Keratinocyte (primary cell): ENCODE measurements at regions not wholly inside any gene's neighbourhood (a gene's known extent, or its start where the extent isn't known, plus 50 kb on each side); places are given as distances from the start of the nearest gene placed in this dataset.

Source experiments
- DNase-seq: peaks from one replicate; pipeline ENCODE4 v3.0.0-alpha.2; 2011; ENCODE audit warnings: low read depth, missing footprints, low spot score
- FAIRE-seq: peaks from 2 replicates; lab custom pipeline; 2011; peaks lifted over from hg19 to GRCh38; lab: Jason Lieb, UNC
- H2AFZ ChIP-seq: 2 replicates; pipeline ENCODE4 v1.6.0; 2012; ENCODE audit warnings: low read length, control low read depth, inconsistent platforms; ENCODE audit not compliant: control insufficient read depth
- H3K27ac ChIP-seq: 2 replicates; pipeline ENCODE4 v1.5.1; 2011; ENCODE audit warnings: low read length; ENCODE audit not compliant: control insufficient read depth, insufficient read depth
- H3K27me3 ChIP-seq: 3 replicates; pipeline ENCODE4 v1.6.0; 2011; ENCODE audit warnings: low read length; ENCODE audit not compliant: control insufficient read depth, insufficient read depth; ENCODE audit errors: extremely low read depth
- H3K36me3 ChIP-seq, 2 experiments: 2 replicates in 1 of 2; 3 replicates in 1 of 2; pipeline ENCODE4 v1.5.1; 2011; ENCODE audit warnings: low read length in 2 of 2, mild to moderate bottlenecking in 1 of 2; ENCODE audit not compliant: control insufficient read depth in 2 of 2, insufficient read depth in 2 of 2; ENCODE audit errors: extremely low read depth in 1 of 2
- H3K4me1 ChIP-seq: 3 replicates; pipeline ENCODE4 v1.5.1; 2011; ENCODE audit warnings: low read length; ENCODE audit not compliant: control insufficient read depth, insufficient read depth; ENCODE audit errors: extremely low read depth
- H3K4me2 ChIP-seq: 3 replicates; pipeline ENCODE4 v1.6.0; 2011; ENCODE audit warnings: low read depth, low read length; ENCODE audit not compliant: control insufficient read depth, insufficient read depth; ENCODE audit errors: extremely low read depth
- H3K4me3 ChIP-seq, 3 experiments: fragments of 200-600 bp in 1 of 3; sonication (generic) in 1 of 3; 2 replicates in 2 of 3; 3 replicates in 1 of 3; pipeline ENCODE4 v1.5.1; 2011 to 2016; ENCODE audit warnings: low read length in 3 of 3, mild to moderate bottlenecking in 3 of 3, control low read depth in 2 of 3, inconsistent platforms in 1 of 3, low read depth in 1 of 3, mixed read lengths in 1 of 3, mixed run types in 1 of 3, moderate library complexity in 1 of 3; ENCODE audit not compliant: control insufficient read depth in 2 of 3, insufficient read depth in 2 of 3; ENCODE audit errors: extremely low read depth in 1 of 3
- H3K79me2 ChIP-seq: 2 replicates; pipeline ENCODE4 v1.6.0; 2012; ENCODE audit warnings: low read length; ENCODE audit not compliant: control insufficient read depth, insufficient read depth
- H3K9ac ChIP-seq: 3 replicates; pipeline ENCODE4 v1.6.0; 2011; ENCODE audit warnings: low read length; ENCODE audit not compliant: control insufficient read depth, insufficient read depth; ENCODE audit errors: extremely low read depth
- H3K9me1 ChIP-seq: 3 replicates; pipeline ENCODE4 v1.6.0; 2011; ENCODE audit warnings: low read length; ENCODE audit not compliant: control insufficient read depth, insufficient read depth; ENCODE audit errors: extremely low read depth
- H3K9me3 ChIP-seq: 2 replicates; pipeline ENCODE4 v1.5.1; 2012; ENCODE audit warnings: low read depth, low read length; ENCODE audit not compliant: control insufficient read depth
- H4K20me1 ChIP-seq: 3 replicates; pipeline ENCODE4 v1.6.0; 2011; ENCODE audit warnings: low read length; ENCODE audit not compliant: control insufficient read depth, insufficient read depth; ENCODE audit errors: extremely low read depth
- CTCF ChIP-seq, 3 experiments: IDR thresholded peaks in 1 of 3; conservative IDR thresholded peaks in 1 of 3; optimal IDR thresholded peaks in 1 of 3; 2 replicates in 2 of 3; 3 replicates in 1 of 3; pipeline versions ENCODE3 to v1.5.1; 2011; ENCODE audit warnings: low read length in 3 of 3, mild to moderate bottlenecking in 3 of 3, moderate library complexity in 2 of 3, control low read depth in 1 of 3, inconsistent platforms in 1 of 3; ENCODE audit not compliant: insufficient read depth in 2 of 3; ENCODE audit errors: extremely low read depth in 1 of 3
- EZH2 ChIP-seq: IDR thresholded peaks from one replicate; pipeline ENCODE4 v1.6.1; 2012; ENCODE audit warnings: inconsistent platforms, mild to moderate bottlenecking, low read length, moderate library complexity
- dilution Hi-C: fragments of 300-500 bp; cut with MboI; formaldehyde crosslinking; loops from one replicate; pipeline ENCODE4 v1.7.0; 2020; ENCODE audit warnings: low sequenced_read_pairs; ENCODE audit not compliant: extremely low pct_ligation_motif_present

GRCh38 chr2:220473611-220474010 is 846.2 kb downstream of the SLC4A3 start:
- Histone ChIP-seq H3K4me1 (peaks cover 3% of the 10 kb centered on the region), H3K4me3 (no peak overlapping the region), H3K36me3 (no peaks in the 10 kb centered on the region), H3K27ac (no peak overlapping the region), H3K27me3 (no peaks in the 10 kb centered on the region), H2AFZ (no peak overlapping the region), H3K9ac (no peak overlapping the region), H3K9me3 (no peaks in the 10 kb centered on the region), H3K79me2 (no peaks in the 10 kb centered on the region), H4K20me1 (no peaks in the 10 kb centered on the region), H3K4me2 (no peak overlapping the region), H3K9me1 (no peaks in the 10 kb centered on the region)
- no peak for FAIRE-seq
- TF ChIP-seq CTCF (optimal IDR thresholded peaks at IDR 0.05 in 1 of 3, IDR thresholded peaks at IDR 0.05 in 1 of 3, conservative IDR thresholded peaks at IDR 0.05 in 1 of 3; ENCODE audit: extremely low read depth in 1 of 3, insufficient read depth in 2 of 3, low read length in 3 of 3) = no peak
- no peak for TF ChIP-seq EZH2
- dilution Hi-C loops = no loop called here
- DNase-seq = no peak

GRCh38 chr2:220476877-220477276 is 849.4 kb downstream of the SLC4A3 start:
- H3K9me3 ChIP-seq = no peaks in the 10 kb centered on the region
- H3K9me1 ChIP-seq = no peaks in the 10 kb centered on the region
- H3K27me3 ChIP-seq = no peaks in the 10 kb centered on the region
- DNase-seq (no peak), FAIRE-seq (no peak)
- no peak overlapping the region for H3K27ac ChIP-seq
- dilution Hi-C loops = no loop called here
- H4K20me1 ChIP-seq = no peaks in the 10 kb centered on the region
- no peak overlapping the region for H3K4me3 ChIP-seq
- H3K79me2 ChIP-seq = no peaks in the 10 kb centered on the region
- H3K4me2 ChIP-seq = no peak overlapping the region
- H3K36me3 ChIP-seq = no peaks in the 10 kb centered on the region
- H3K4me1 ChIP-seq = peaks cover 4% of the 10 kb centered on the region
- TF ChIP-seq EZH2 (no peak), CTCF (optimal IDR thresholded peaks at IDR 0.05 in 1 of 3, IDR thresholded peaks at IDR 0.05 in 1 of 3, conservative IDR thresholded peaks at IDR 0.05 in 1 of 3; ENCODE audit: extremely low read depth in 1 of 3, insufficient read depth in 2 of 3, low read length in 3 of 3) (no peak)
- no peak overlapping the region for H2AFZ ChIP-seq
- H3K9ac ChIP-seq = no peak overlapping the region
